IMR-90 (cell line): ENCODE measurements at regions not wholly inside any gene's neighbourhood (a gene's known extent, or its start where the extent isn't known, plus 50 kb on each side); places are given as distances from the start of the nearest gene placed in this dataset.

ENCODE experiments used
- ATAC-seq: fragments of 200-7000 bp; cut with Tn5 transposase; 2 replicates; pipeline ENCODE4 v1.9.1; 2020; ENCODE audit warnings: low read depth, mild to moderate bottlenecking, moderate library complexity
- BruUV-seq: library from RNA; stranded (reverse); fragments of 400-500 nt; replicated peaks from 2 replicates; lab custom pipeline; 2021; lab: Mats Ljungman, UMichigan
- CTCF ChIA-PET: fragments of 300-600 bp; formaldehyde crosslinking; extraction: SDS; loops from one replicate; lab custom pipeline; 2021; ENCODE audit warnings: antibody characterized with exemption; lab: Yijun Ruan, JAX
- POLR2A ChIA-PET: fragments of 300-600 bp; sonication (Branson Sonifier 250); formaldehyde crosslinking; loops from one replicate; lab custom pipeline; 2022; ENCODE audit warnings: antibody characterized with exemption; ENCODE audit not compliant: unreplicated experiment; lab: Charles Lee
- DNase-seq: peaks from one replicate; pipeline ENCODE4 v3.0.0; 2013
- H2AFZ ChIP-seq: replicated peaks from 2 replicates; pipeline ENCODE3; 2013; ENCODE audit warnings: low read length, mild to moderate bottlenecking; ENCODE audit not compliant: poor library complexity
- H2AK5ac ChIP-seq: 2 replicates; pipeline ENCODE4 v1.6.1; 2013; ENCODE audit warnings: low read depth, low read length, inconsistent platforms
- H2AK9ac ChIP-seq: replicated peaks from 2 replicates; pipeline ENCODE3; 2013; ENCODE audit warnings: mild to moderate bottlenecking, low read depth, low read length, moderate library complexity; ENCODE audit not compliant: poor library complexity
- H2BK120ac ChIP-seq: 2 replicates; pipeline ENCODE4 v1.6.1; 2013; ENCODE audit warnings: low read depth, low read length, inconsistent platforms
- H2BK15ac ChIP-seq: 3 replicates; pipeline ENCODE4 v1.6.1; 2013; ENCODE audit warnings: low read depth, low read length, inconsistent platforms
- H2BK20ac ChIP-seq: 2 replicates; pipeline ENCODE4 v1.6.1; 2013; ENCODE audit warnings: low read depth, mild to moderate bottlenecking, inconsistent platforms, low read length, moderate library complexity
- H2BK5ac ChIP-seq: 2 replicates; pipeline ENCODE4 v1.6.1; 2013; ENCODE audit warnings: mild to moderate bottlenecking, low read depth, low read length, inconsistent platforms; ENCODE audit not compliant: poor library complexity, severe bottlenecking
- H3K14ac ChIP-seq: replicated peaks from 2 replicates; pipeline ENCODE4 v1.6.1; 2013; ENCODE audit warnings: low read depth, low read length, inconsistent platforms
- H3K18ac ChIP-seq: 2 replicates; pipeline ENCODE4 v1.6.1; 2013; ENCODE audit warnings: low read depth, low read length, control low read depth
- H3K23ac ChIP-seq: 2 replicates; pipeline ENCODE4 v1.6.1; 2013; ENCODE audit warnings: low read depth, low read length, inconsistent platforms
- H3K27ac ChIP-seq: 2 replicates; pipeline ENCODE4 v1.5.1; 2013; ENCODE audit warnings: mild to moderate bottlenecking, control low read depth, low read length; ENCODE audit not compliant: insufficient read depth
- H3K27me3 ChIP-seq: 2 replicates; pipeline ENCODE4 v1.6.1; 2013; ENCODE audit warnings: low read length; ENCODE audit not compliant: control insufficient read depth, insufficient read depth
- H3K36me3 ChIP-seq: 2 replicates; pipeline ENCODE4 v1.6.1; 2013; ENCODE audit warnings: low read length, mixed read lengths; ENCODE audit not compliant: control insufficient read depth, insufficient read depth
- H3K4ac ChIP-seq: 2 replicates; pipeline ENCODE4 v1.6.1; 2013; ENCODE audit warnings: low read depth, low read length, inconsistent platforms
- H3K4me1 ChIP-seq: 2 replicates; pipeline ENCODE4 v1.6.1; 2013; ENCODE audit warnings: low read length, mixed read lengths; ENCODE audit not compliant: control insufficient read depth, insufficient read depth
- H3K4me2 ChIP-seq: 2 replicates; pipeline ENCODE4 v1.6.1; 2013; ENCODE audit warnings: low read depth, mild to moderate bottlenecking, control low read depth, low read length, moderate library complexity
- H3K4me3 ChIP-seq: 2 replicates; pipeline ENCODE4 v1.5.1; 2013; ENCODE audit warnings: low read depth, mild to moderate bottlenecking, control low read depth, low read length, moderate library complexity; ENCODE audit not compliant: insufficient read depth
- H3K56ac ChIP-seq: 2 replicates; pipeline ENCODE4 v1.6.1; 2013; ENCODE audit warnings: low read length, inconsistent platforms; ENCODE audit not compliant: insufficient read depth; ENCODE audit errors: extremely low read depth
- H3K79me1 ChIP-seq, 2 experiments: 2 replicates each; pipeline ENCODE4 v1.6.1; 2013; ENCODE audit warnings: low read length in 2 of 2, inconsistent platforms in 1 of 2, low read depth in 1 of 2
- H3K9ac ChIP-seq: 2 replicates; pipeline ENCODE4 v1.6.1; 2013; ENCODE audit warnings: low read depth, low read length, control low read depth
- H3K9me1 ChIP-seq: 2 replicates; pipeline ENCODE4 v1.6.1; 2013; ENCODE audit warnings: low read length, inconsistent platforms; ENCODE audit not compliant: insufficient read depth
- H3K9me3 ChIP-seq: 2 replicates; pipeline ENCODE4 v1.6.1; 2013; ENCODE audit warnings: low read length; ENCODE audit not compliant: control insufficient read depth, insufficient read depth
- H4K20me1 ChIP-seq: 2 replicates; pipeline ENCODE4 v1.6.1; 2013; ENCODE audit warnings: low read length, inconsistent platforms; ENCODE audit not compliant: insufficient read depth
- H4K5ac ChIP-seq: 2 replicates; pipeline ENCODE4 v1.6.1; 2013; ENCODE audit warnings: mild to moderate bottlenecking, low read depth, low read length, control low read depth
- H4K8ac ChIP-seq, 2 experiments: 2 replicates each; pipeline ENCODE4 v1.6.1; 2013; ENCODE audit warnings: low read depth in 2 of 2, low read length in 2 of 2, control low read depth in 1 of 2, inconsistent platforms in 1 of 2
- H4K91ac ChIP-seq: 2 replicates; pipeline ENCODE4 v1.6.1; 2013; ENCODE audit warnings: low read depth, low read length, inconsistent platforms; ENCODE audit not compliant: insufficient read depth
- BHLHE40 ChIP-seq: fragments of 150-350 bp; IDR thresholded peaks from 2 replicates; pipeline ENCODE4 v1.6.1; 2016; ENCODE audit warnings: mild to moderate bottlenecking, low read depth, low read length
- CEBPB ChIP-seq: IDR thresholded peaks from 2 replicates; pipeline ENCODE4 v1.6.1; 2012; ENCODE audit warnings: low read depth, low read length, improper control_type of control experiment
- CHD1 ChIP-seq: IDR thresholded peaks from 2 replicates; pipeline ENCODE4 v1.6.1; 2012; ENCODE audit warnings: low read depth, low read length, improper control_type of control experiment
- CTCF ChIP-seq: conservative IDR thresholded peaks from 2 replicates; pipeline ENCODE4 v1.5.1; 2012; ENCODE audit warnings: mild to moderate bottlenecking, low read depth, low read length, improper control_type of control experiment
- ELK1 ChIP-seq: fragments of 150-350 bp; IDR thresholded peaks from 2 replicates; pipeline ENCODE4 v1.6.1; 2016; ENCODE audit warnings: low read depth, mild to moderate bottlenecking, low read length, moderate library complexity, borderline replicate concordance
- FOS ChIP-seq: fragments of 150-350 bp; IDR thresholded peaks from 2 replicates; pipeline ENCODE4 v1.6.1; 2016; ENCODE audit warnings: low read depth, low read length
- MAFK ChIP-seq: IDR thresholded peaks from 2 replicates; pipeline ENCODE4 v1.6.1; 2012; ENCODE audit warnings: low read depth, low read length, improper control_type of control experiment
- MAZ ChIP-seq: IDR thresholded peaks from 2 replicates; pipeline ENCODE4 v1.6.1; 2012; ENCODE audit warnings: low read depth, mild to moderate bottlenecking, low read length, improper control_type of control experiment, moderate library complexity, borderline replicate concordance
- MXI1 ChIP-seq: IDR thresholded peaks from 2 replicates; pipeline ENCODE4 v1.6.1; 2012; ENCODE audit warnings: low read depth, mild to moderate bottlenecking, low read length, moderate library complexity, borderline replicate concordance
- NFE2L2 ChIP-seq: fragments of 150-350 bp; IDR thresholded peaks from 2 replicates; pipeline ENCODE4 v1.6.1; 2016; ENCODE audit warnings: low read depth, mild to moderate bottlenecking, low read length
- POLR2A ChIP-seq: IDR thresholded peaks from 2 replicates; pipeline ENCODE4 v1.6.1; 2012; ENCODE audit warnings: mild to moderate bottlenecking, low read depth, low read length
- RAD21 ChIP-seq: IDR thresholded peaks from 2 replicates; pipeline ENCODE4 v1.6.1; 2012; ENCODE audit warnings: low read length, improper control_type of control experiment
- RCOR1 ChIP-seq: IDR thresholded peaks from 2 replicates; pipeline ENCODE4 v1.6.1; 2012; ENCODE audit warnings: mild to moderate bottlenecking, low read length, improper control_type of control experiment; ENCODE audit not compliant: insufficient replicate concordance
- RFX5 ChIP-seq: IDR thresholded peaks from 2 replicates; pipeline ENCODE4 v1.8.0; 2012; ENCODE audit warnings: low read depth, mild to moderate bottlenecking, low read length, moderate library complexity
- SMC3 ChIP-seq: fragments of 150-350 bp; IDR thresholded peaks from 2 replicates; pipeline ENCODE4 v1.6.1; 2016; ENCODE audit warnings: low read depth, mild to moderate bottlenecking, antibody characterized with exemption, low read length, moderate library complexity
- USF2 ChIP-seq: fragments of 150-350 bp; IDR thresholded peaks from 2 replicates; pipeline ENCODE4 v1.6.1; 2017; ENCODE audit warnings: mild to moderate bottlenecking, antibody characterized with exemption, low read length, low read depth
- dilution Hi-C: fragments of 300-500 bp; cut with HindIII; formaldehyde crosslinking; loops from one replicate; pipeline ENCODE4 v1.14.3; 2018; ENCODE audit warnings: low sequenced_read_pairs; ENCODE audit not compliant: unreplicated experiment
- in situ Hi-C: fragments of 300-500 bp; cut with MboI; formaldehyde crosslinking; loops from 3 replicates; pipeline ENCODE4 v1.14.3; 2019; ENCODE audit warnings: low sequenced_read_pairs, inconsistent platforms, mixed read lengths
- intact Hi-C: fragments of 100-400 bp; cut with micrococcal nuclease; formaldehyde crosslinking; loops from 2 replicates; pipeline ENCODE4 v1.10.0; 2022

GRCh38 chr11:27573024-27573423, 66.5 kb upstream of the LIN7C start:
- no peak overlapping the region for H3K4me3 ChIP-seq
- no peak overlapping the region for H2BK120ac ChIP-seq
- in situ Hi-C loops (no loop called here), intact Hi-C loops (no loop called here), dilution Hi-C loops (no loop called here)
- H3K14ac ChIP-seq = no peak overlapping the region
- H3K79me1 ChIP-seq = no peaks in the 10 kb centered on the region
- H3K23ac ChIP-seq = no peak overlapping the region
- H3K9me3 ChIP-seq = no peaks in the 10 kb centered on the region
- no peaks in the 10 kb centered on the region for H3K36me3 ChIP-seq
- ATAC-seq (no peak), DNase-seq (no peak)
- no TSS peak for BruUV-seq
- no peak overlapping the region for H3K56ac ChIP-seq
- H2BK5ac ChIP-seq = no peak overlapping the region
- no peak overlapping the region for H2BK15ac ChIP-seq
- H3K27me3 ChIP-seq = no peaks in the 10 kb centered on the region
- no peak overlapping the region for H4K91ac ChIP-seq
- no peak overlapping the region for H4K5ac ChIP-seq
- H3K27ac ChIP-seq = no peak overlapping the region
- no peak overlapping the region for H2AK5ac ChIP-seq
- no peak overlapping the region for H2AK9ac ChIP-seq
- H3K4ac ChIP-seq = no peak overlapping the region
- POLR2A ChIA-PET = no interaction called here
- peaks cover 4% of the 10 kb centered on the region for H3K4me1 ChIP-seq
- peaks cover 2% of the 10 kb centered on the region; the same call in 1 of the 2 replicates for H3K9me1 ChIP-seq
- H3K4me2 ChIP-seq = no peak overlapping the region
- CTCF ChIA-PET = no interaction called here
- H3K9ac ChIP-seq = no peak overlapping the region
- H2AFZ ChIP-seq = no peak overlapping the region
- TF ChIP-seq CHD1 (no peak), RAD21 (no peak), MAFK (no peak), FOS (no peak), CTCF (no peak), RFX5 (no peak), NFE2L2 (no peak), MXI1 (no peak), RCOR1 (no peak), MAZ (no peak), POLR2A (no peak), CEBPB (no peak), SMC3 (no peak), USF2 (no peak), ELK1 (no peak), BHLHE40 (no peak)
- H3K18ac ChIP-seq = no peak overlapping the region
- H4K20me1 ChIP-seq = no peaks in the 10 kb centered on the region
- H2BK20ac ChIP-seq = no peak overlapping the region
- no peak overlapping the region for H4K8ac ChIP-seq
